Stomach (tissue), 4 donors: ENCODE measurements at regions not wholly inside any gene's neighbourhood (a gene's known extent, or its start where the extent isn't known, plus 50 kb on each side); places are given as distances from the start of the nearest gene placed in this dataset.

Experiments used
- POLR2A ChIP-seq, 4 donors: fragments of 450-650 bp; IDR thresholded peaks; one replicate each; pipeline ENCODE4 v1.6.1; 2016; ENCODE audit warnings: antibody characterized with exemption in 4 of 4, control low read depth in 2 of 4, mild to moderate bottlenecking in 1 of 4, moderate library complexity in 1 of 4
- POLR2AphosphoS5 ChIP-seq, 3 donors: sonication (generic); formaldehyde crosslinking; IDR thresholded peaks; one replicate each; pipeline ENCODE4 v1.6.1; 2016; ENCODE audit warnings: antibody characterized with exemption in 3 of 3
- TF ChIP-seq, protein P1 (sequence below), 7 experiments: fragments of 450-650 bp in 4 of 7; fragments of 200-600 bp in 3 of 7; sonication (generic) in 3 of 7; IDR thresholded peaks; one replicate each; pipeline ENCODE4 v1.5.1; 2016 to 2019; ENCODE audit warnings: antibody characterized with exemption in 7 of 7, control low read depth in 2 of 7, mild to moderate bottlenecking in 1 of 7

DNA sequence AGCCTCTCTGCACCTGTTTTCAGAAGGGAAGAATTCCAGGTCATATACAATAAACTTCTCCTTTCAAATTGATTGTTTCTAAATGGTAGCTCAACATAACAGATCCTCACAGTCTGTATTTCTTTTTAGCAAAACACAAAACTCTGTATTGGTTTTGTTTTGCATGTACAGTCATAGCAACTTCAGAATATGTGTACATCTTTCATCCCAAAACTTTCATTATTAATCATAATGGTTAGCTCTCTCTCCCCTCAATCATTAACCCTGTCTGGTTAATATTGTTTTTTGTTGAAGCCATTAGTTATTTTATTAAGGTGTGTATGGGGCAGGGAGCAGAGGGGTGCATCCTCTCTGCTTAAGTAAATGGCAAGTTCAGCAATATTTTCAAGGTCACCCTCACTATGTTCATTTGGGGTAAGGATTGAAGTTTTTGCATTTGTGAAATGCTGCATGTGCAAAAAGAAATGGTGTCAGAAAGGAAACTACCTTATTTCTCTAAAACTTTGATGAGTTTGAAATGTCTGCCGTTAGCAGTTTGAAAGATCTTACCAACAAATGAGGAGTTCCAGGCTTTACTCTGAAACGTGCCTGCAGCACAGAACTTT, 136.8 kb upstream of the BTBD3 start:
- TF ChIP-seq, protein P1, sequence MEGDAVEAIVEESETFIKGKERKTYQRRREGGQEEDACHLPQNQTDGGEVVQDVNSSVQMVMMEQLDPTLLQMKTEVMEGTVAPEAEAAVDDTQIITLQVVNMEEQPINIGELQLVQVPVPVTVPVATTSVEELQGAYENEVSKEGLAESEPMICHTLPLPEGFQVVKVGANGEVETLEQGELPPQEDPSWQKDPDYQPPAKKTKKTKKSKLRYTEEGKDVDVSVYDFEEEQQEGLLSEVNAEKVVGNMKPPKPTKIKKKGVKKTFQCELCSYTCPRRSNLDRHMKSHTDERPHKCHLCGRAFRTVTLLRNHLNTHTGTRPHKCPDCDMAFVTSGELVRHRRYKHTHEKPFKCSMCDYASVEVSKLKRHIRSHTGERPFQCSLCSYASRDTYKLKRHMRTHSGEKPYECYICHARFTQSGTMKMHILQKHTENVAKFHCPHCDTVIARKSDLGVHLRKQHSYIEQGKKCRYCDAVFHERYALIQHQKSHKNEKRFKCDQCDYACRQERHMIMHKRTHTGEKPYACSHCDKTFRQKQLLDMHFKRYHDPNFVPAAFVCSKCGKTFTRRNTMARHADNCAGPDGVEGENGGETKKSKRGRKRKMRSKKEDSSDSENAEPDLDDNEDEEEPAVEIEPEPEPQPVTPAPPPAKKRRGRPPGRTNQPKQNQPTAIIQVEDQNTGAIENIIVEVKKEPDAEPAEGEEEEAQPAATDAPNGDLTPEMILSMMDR (IDR thresholded peaks at IDR 0.05) = no peak
- TF ChIP-seq POLR2A (IDR thresholded peaks at IDR 0.05) (no peak), POLR2AphosphoS5 (IDR thresholded peaks at IDR 0.05) (no peak)
